Mesothelial cell of epicardium (in vitro differentiated cells): ENCODE measurements at regions not wholly inside any gene's neighbourhood (a gene's known extent, or its start where the extent isn't known, plus 50 kb on each side); places are given as distances from the start of the nearest gene placed in this dataset.

Experiments
- DNase-seq, 2 experiments: peaks; one replicate each; pipeline ENCODE4 v3.0.0; 2021; ENCODE audit warnings: low spot score in 2 of 2; ENCODE audit not compliant: unreplicated experiment in 2 of 2
- H3K27ac Mint-ChIP-seq: 2 replicates; pipeline ENCODE4 v1.8.0; 2021; ENCODE audit warnings: mixed read lengths
- H3K27me3 Mint-ChIP-seq: 2 replicates; pipeline ENCODE4 v1.8.0; 2021; ENCODE audit warnings: low read depth, mixed read lengths
- H3K36me3 Mint-ChIP-seq: 2 replicates; pipeline ENCODE4 v1.8.0; 2021; ENCODE audit warnings: mixed read lengths
- H3K4me1 Mint-ChIP-seq: 2 replicates; pipeline ENCODE4 v1.8.0; 2021; ENCODE audit warnings: mixed read lengths
- H3K4me3 Mint-ChIP-seq: 2 replicates; pipeline ENCODE4 v1.8.0; 2021; ENCODE audit warnings: mild to moderate bottlenecking, moderate library complexity, mixed read lengths
- H3K9me3 Mint-ChIP-seq: 2 replicates; pipeline ENCODE4 v1.8.0; 2021; ENCODE audit warnings: mixed read lengths
- CTCF ChIP-seq: fragments of 200-600 bp; sonication (generic); IDR thresholded peaks from one replicate; pipeline ENCODE4 v1.5.0; 2021; ENCODE audit warnings: antibody characterized with exemption; ENCODE audit not compliant: unreplicated experiment

GRCh38 chr16:73384506-73385089, 336.7 kb upstream of the ZFHX3 start:
- no peak for TF ChIP-seq CTCF
- H3K9me3 Mint-ChIP-seq, result no peaks in the 10 kb centered on the region
- H3K36me3 Mint-ChIP-seq, result no peaks in the 10 kb centered on the region
- no peak overlapping the region for H3K27ac Mint-ChIP-seq
- H3K4me1 Mint-ChIP-seq, result no peaks in the 10 kb centered on the region
- H3K27me3 Mint-ChIP-seq, result no peaks in the 10 kb centered on the region
- H3K4me3 Mint-ChIP-seq, result no peak overlapping the region
- no peak for DNase-seq

DNA sequence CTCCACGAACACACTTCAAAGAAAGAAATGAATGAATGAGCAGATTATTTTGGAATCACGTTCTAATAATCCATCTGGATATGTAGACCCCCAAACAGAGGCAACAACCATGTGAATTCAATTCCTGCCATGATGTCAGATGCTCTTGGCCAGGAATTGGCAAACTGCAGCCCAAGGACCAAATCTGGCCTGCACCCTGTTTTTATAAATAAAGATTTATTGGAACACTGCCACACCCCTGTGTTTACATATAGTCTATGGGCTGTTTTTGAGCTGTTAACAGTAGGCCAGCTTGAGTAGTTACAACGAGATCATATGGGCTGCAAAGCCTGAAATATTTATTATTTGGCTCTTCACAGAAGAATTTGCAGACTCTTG, 336.0 kb upstream of the ZFHX3 start:
- H3K36me3 Mint-ChIP-seq, result no peaks in the 10 kb centered on the region
- H3K27ac Mint-ChIP-seq, result no peak overlapping the region
- no peaks in the 10 kb centered on the region for H3K9me3 Mint-ChIP-seq
- no peaks in the 10 kb centered on the region for H3K4me1 Mint-ChIP-seq
- no peak overlapping the region for H3K4me3 Mint-ChIP-seq
- no peaks in the 10 kb centered on the region for H3K27me3 Mint-ChIP-seq
- no peak for TF ChIP-seq CTCF
- DNase-seq, result no peak

DNA sequence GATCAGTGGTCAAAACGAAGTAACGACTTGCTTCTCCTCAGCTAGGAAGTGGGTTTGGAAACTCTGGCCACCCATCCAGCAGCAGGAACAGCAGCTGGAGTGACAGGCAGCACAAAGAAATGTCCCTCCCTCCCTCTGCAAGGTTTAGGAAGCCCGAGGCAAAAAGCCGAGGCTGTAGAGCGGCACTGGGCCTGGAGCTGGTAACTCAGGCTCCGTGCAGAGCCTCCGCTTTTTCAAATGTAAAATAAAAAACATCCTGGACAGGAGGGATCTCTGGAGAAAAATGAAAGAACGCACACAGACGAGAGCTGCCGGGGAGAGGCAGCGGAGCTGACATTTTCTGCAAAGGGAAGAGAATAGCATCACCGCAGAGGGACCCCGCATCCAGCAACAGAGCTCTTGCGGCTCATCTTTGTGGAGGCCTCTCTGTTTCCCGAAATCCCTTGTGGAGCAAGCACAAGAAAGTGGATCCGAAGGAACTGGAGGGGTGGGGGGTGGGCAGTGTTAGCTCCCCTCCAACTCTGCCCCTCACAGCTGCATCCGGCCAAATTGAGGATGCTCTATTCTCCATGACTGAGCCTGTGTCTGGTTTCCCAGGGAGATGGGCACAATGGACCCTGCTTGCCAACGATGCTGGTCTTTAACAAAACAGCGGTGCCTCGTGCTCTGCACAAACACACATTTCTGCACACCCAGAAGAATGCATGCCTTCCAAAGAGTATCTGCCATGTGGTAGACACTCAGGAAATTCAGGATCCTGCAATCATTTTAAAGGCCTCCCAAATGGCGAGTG, 335.5 kb upstream of the ZFHX3 start:
- no peaks in the 10 kb centered on the region for H3K9me3 Mint-ChIP-seq
- H3K27me3 Mint-ChIP-seq, result no peaks in the 10 kb centered on the region
- no peak overlapping the region for H3K27ac Mint-ChIP-seq
- no peak for TF ChIP-seq CTCF
- H3K4me1 Mint-ChIP-seq, result no peaks in the 10 kb centered on the region
- DNase-seq, result no peak
- H3K4me3 Mint-ChIP-seq, result no peak overlapping the region
- no peaks in the 10 kb centered on the region for H3K36me3 Mint-ChIP-seq

- Mint-ChIP-seq H3K27me3 (peaks cover 14% of the 10 kb centered on the region), H3K4me1 (no peaks in the 10 kb centered on the region), H3K27ac (no peak overlapping the region), H3K4me3 (no peak overlapping the region), H3K9me3 (no peaks in the 10 kb centered on the region), H3K36me3 (no peaks in the 10 kb centered on the region)
- no peak for DNase-seq
- no peak for TF ChIP-seq CTCF
Observed at GRCh38 chr16:73378471-73378870, 330.5 kb upstream of the ZFHX3 start.

GRCh38 chr16:73371584-73372319, 323.8 kb upstream of the ZFHX3 start:
- DNase-seq, result no peak
- Mint-ChIP-seq H3K27me3 (peaks cover 34% of the 10 kb centered on the region), H3K4me3 (no peak overlapping the region), H3K36me3 (no peaks in the 10 kb centered on the region), H3K4me1 (no peaks in the 10 kb centered on the region), H3K27ac (no peak overlapping the region), H3K9me3 (no peaks in the 10 kb centered on the region)
- no peak for TF ChIP-seq CTCF
